ENCODE measurements at regions not wholly inside any gene's neighbourhood (a gene's known extent, or its start where the extent isn't known, plus 50 kb on each side); places are given as distances from the start of the nearest gene placed in this dataset.

DNA sequence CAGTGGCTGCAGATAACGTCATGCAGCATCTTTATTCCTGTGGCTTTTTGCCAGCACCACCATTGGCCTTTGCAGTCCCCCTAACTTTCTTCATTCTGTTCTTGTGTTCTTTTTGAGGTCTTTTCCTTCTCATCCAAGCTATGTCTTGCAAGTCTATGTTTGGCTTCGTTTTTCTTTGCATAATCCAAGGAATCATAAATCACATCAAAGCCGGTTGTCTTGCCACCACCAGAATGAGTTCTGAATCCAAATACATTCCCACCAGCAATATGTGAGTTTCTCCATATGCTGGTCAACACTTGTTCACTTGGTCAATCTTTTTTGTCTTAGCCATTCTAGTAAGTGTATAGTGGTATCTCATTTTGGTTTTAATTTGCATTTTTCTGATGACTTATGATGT is 70.6 kb upstream of the AK4 start:
- DNase-seq (no peak), ATAC-seq (ENCODE audit: low read depth) (no peak)
- ChIA-PET POLR2A (no interaction called here), CTCF (interaction anchor here (0.7 to 7.4 kb wide), 2 partner anchors 16 to 166 kb away, joined by 3 to 232 read pairs; no protein-coding TSS in a partner anchor)
- peaks cover 0 to 2% (median 0%) of the 10 kb centered on the region in 4 experiments for H3K27me3 ChIP-seq (replicated peaks in 1 of 4; ENCODE audit: control extremely low read depth in 1 of 4, control insufficient read depth in 3 of 4, insufficient read depth in 4 of 4, low read length in 3 of 4)
- no peaks in the 10 kb centered on the region for H3K79me2 ChIP-seq (ENCODE audit: control insufficient read depth, insufficient read depth, low read length)
- H3K36me3 ChIP-seq (replicated peaks in 1 of 2; ENCODE audit: control extremely low read depth in 1 of 2, control insufficient read depth in 1 of 2, extremely low read depth in 1 of 2, insufficient read depth in 2 of 2, low read length in 1 of 2) = no peaks in the 10 kb centered on the region
- WGBS (ENCODE audit: insufficient coverage) = 90% methylated on average over 1 of the region's 3 CpGs
- Mint-ChIP-seq H3K9me3 (ENCODE audit: insufficient read depth) (no peaks in the 10 kb centered on the region), H3K27me3 (peaks cover 22% of the 10 kb centered on the region), H3K4me1 (no peaks in the 10 kb centered on the region), H3K27ac (no peak overlapping the region), H3K4me3 (no peak overlapping the region)
- TF ChIP-seq, protein P1, sequence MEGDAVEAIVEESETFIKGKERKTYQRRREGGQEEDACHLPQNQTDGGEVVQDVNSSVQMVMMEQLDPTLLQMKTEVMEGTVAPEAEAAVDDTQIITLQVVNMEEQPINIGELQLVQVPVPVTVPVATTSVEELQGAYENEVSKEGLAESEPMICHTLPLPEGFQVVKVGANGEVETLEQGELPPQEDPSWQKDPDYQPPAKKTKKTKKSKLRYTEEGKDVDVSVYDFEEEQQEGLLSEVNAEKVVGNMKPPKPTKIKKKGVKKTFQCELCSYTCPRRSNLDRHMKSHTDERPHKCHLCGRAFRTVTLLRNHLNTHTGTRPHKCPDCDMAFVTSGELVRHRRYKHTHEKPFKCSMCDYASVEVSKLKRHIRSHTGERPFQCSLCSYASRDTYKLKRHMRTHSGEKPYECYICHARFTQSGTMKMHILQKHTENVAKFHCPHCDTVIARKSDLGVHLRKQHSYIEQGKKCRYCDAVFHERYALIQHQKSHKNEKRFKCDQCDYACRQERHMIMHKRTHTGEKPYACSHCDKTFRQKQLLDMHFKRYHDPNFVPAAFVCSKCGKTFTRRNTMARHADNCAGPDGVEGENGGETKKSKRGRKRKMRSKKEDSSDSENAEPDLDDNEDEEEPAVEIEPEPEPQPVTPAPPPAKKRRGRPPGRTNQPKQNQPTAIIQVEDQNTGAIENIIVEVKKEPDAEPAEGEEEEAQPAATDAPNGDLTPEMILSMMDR (IDR thresholded peaks at IDR 0.05) = no peak
- TF ChIP-seq EZH2 (IDR thresholded peaks at IDR 0.05; ENCODE audit: borderline replicate concordance, insufficient read depth, low read depth, low read length, poor library complexity, severe bottlenecking) = no peak
- no peak overlapping the region for H3K27ac ChIP-seq (ENCODE audit: low read length in 2 of 2)
- H3K9me3 ChIP-seq (ENCODE audit: control extremely low read depth in 1 of 3, control insufficient read depth in 2 of 3, insufficient read depth in 1 of 3, low read length in 2 of 3) = no peaks in the 10 kb centered on the region
- H3K4me3 ChIP-seq (ENCODE audit: control extremely low read depth in 1 of 5, extremely low read depth in 1 of 5, insufficient read depth in 1 of 5, low read depth in 2 of 5, low read length in 4 of 5) = no peak overlapping the region
- H3K4me2 ChIP-seq (replicated peaks; ENCODE audit: low read depth, low read length, poor library complexity, severe bottlenecking) = no peak overlapping the region
- H2AFZ ChIP-seq (ENCODE audit: insufficient read depth, low read depth, low read length, poor library complexity, severe bottlenecking) = no peak overlapping the region
- no peak overlapping the region for H3K9ac ChIP-seq (ENCODE audit: low read length)
- no peaks in the 10 kb centered on the region for H3K4me1 ChIP-seq (ENCODE audit: control insufficient read depth in 2 of 2, insufficient read depth in 2 of 2, low read length in 2 of 2)
- intact Hi-C loops (cut with micrococcal nuclease) = no loop called here
- no peaks in the 10 kb centered on the region for H4K20me1 ChIP-seq (ENCODE audit: control insufficient read depth, insufficient read depth, low read length, poor library complexity, severe bottlenecking)

DNA sequence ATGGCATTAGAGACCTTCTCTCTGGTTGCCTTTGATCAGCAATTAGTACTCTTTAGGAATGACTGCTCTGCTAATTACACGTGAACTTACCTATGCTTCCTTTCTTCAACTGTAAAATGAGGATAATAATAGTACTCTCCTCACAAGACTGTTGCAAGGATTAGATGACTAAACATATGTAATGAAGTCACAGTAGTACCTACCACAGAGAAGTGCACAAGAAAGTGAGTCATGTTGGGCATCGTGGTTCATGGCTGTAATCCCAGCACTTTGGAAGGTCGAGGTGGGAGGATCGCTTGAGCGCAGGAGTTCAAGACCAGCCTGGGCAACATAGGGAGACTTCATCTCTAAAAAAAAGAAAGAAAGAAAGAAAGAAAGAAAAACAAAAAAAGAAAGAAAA is 68.1 kb upstream of the AK4 start:
- Mint-ChIP-seq H3K27ac (no peak overlapping the region), H3K4me3 (no peak overlapping the region), H3K27me3 (peaks cover 14% of the 10 kb centered on the region), H3K4me1 (no peaks in the 10 kb centered on the region), H3K9me3 (ENCODE audit: insufficient read depth) (no peaks in the 10 kb centered on the region)
- POLR2A ChIA-PET = no interaction called here
- Histone ChIP-seq H3K27me3 (replicated peaks in 1 of 4; ENCODE audit: control extremely low read depth in 1 of 4, control insufficient read depth in 3 of 4, insufficient read depth in 4 of 4, low read length in 3 of 4) (peaks cover 0 to 2% (median 0%) of the 10 kb centered on the region in 4 experiments), H3K9me3 (ENCODE audit: control extremely low read depth in 1 of 3, control insufficient read depth in 2 of 3, insufficient read depth in 1 of 3, low read length in 2 of 3) (no peaks in the 10 kb centered on the region), H3K36me3 (replicated peaks in 1 of 2; ENCODE audit: control extremely low read depth in 1 of 2, control insufficient read depth in 1 of 2, extremely low read depth in 1 of 2, insufficient read depth in 2 of 2, low read length in 1 of 2) (no peaks in the 10 kb centered on the region), H3K4me3 (ENCODE audit: control extremely low read depth in 1 of 5, extremely low read depth in 1 of 5, insufficient read depth in 1 of 5, low read depth in 2 of 5, low read length in 4 of 5) (no peak overlapping the region), H3K9ac (ENCODE audit: low read length) (no peak overlapping the region), H3K79me2 (ENCODE audit: control insufficient read depth, insufficient read depth, low read length) (no peaks in the 10 kb centered on the region), H3K4me2 (replicated peaks; ENCODE audit: low read depth, low read length, poor library complexity, severe bottlenecking) (no peak overlapping the region), H3K4me1 (ENCODE audit: control insufficient read depth in 2 of 2, insufficient read depth in 2 of 2, low read length in 2 of 2) (no peaks in the 10 kb centered on the region), H3K27ac (ENCODE audit: low read length in 2 of 2) (no peak overlapping the region), H4K20me1 (ENCODE audit: control insufficient read depth, insufficient read depth, low read length, poor library complexity, severe bottlenecking) (no peaks in the 10 kb centered on the region), H2AFZ (ENCODE audit: insufficient read depth, low read depth, low read length, poor library complexity, severe bottlenecking) (no peak overlapping the region)
- CTCF ChIA-PET = no interaction called here
- 88% methylated on average over 4 of the region's 5 CpGs for WGBS (ENCODE audit: insufficient coverage)
- no peak for TF ChIP-seq EZH2 (IDR thresholded peaks at IDR 0.05; ENCODE audit: borderline replicate concordance, insufficient read depth, low read depth, low read length, poor library complexity, severe bottlenecking)
- DNase-seq = no peak
- ATAC-seq (ENCODE audit: low read depth) = no peak
- intact Hi-C loops (cut with micrococcal nuclease) = no loop called here
